Endothelial cell of umbilical vein (primary cell): ENCODE measurements at regions not wholly inside any gene's neighbourhood (a gene's known extent, or its start where the extent isn't known, plus 50 kb on each side); places are given as distances from the start of the nearest gene placed in this dataset.

Source experiments
- BruUV-seq: library from RNA; stranded (reverse); fragments of 400-500 nt; replicated peaks from 2 replicates; lab custom pipeline; 2021; lab: Mats Ljungman, UMichigan
- CTCF ChIA-PET: fragments of 300-600, 350-600 bp; sonication (Branson Sonifier 250); formaldehyde crosslinking; loops from one replicate; lab custom pipeline; 2021; ENCODE audit warnings: antibody characterized with exemption, inconsistent platforms; lab: Charles Lee
- POLR2A ChIA-PET: fragments of 300-600, 350-600 bp; sonication (Branson Sonifier 250); formaldehyde crosslinking; loops from one replicate; lab custom pipeline; 2021; ENCODE audit warnings: antibody characterized with exemption, inconsistent platforms; lab: Charles Lee
- DNase-seq: peaks from one replicate; pipeline ENCODE4 v3.0.0-alpha.2; 2011; ENCODE audit warnings: low read depth, low spot score
- FAIRE-seq: peaks from 2 replicates; lab custom pipeline; 2011; peaks lifted over from hg19 to GRCh38; lab: Jason Lieb, UNC
- H2AFZ ChIP-seq: 2 replicates; pipeline ENCODE4 v1.6.0; 2012; ENCODE audit warnings: low read depth, low read length, control low read depth, inconsistent platforms
- H3K27ac ChIP-seq: 2 replicates; pipeline ENCODE4 v1.5.1; 2011; ENCODE audit warnings: low read depth, mild to moderate bottlenecking, control low read depth, low read length, moderate library complexity; ENCODE audit not compliant: insufficient read depth
- H3K27me3 ChIP-seq, 2 experiments: 2 replicates each; pipeline versions ENCODE4 v1.6.0 to v1.6.1; 2011; ENCODE audit warnings: low read length in 2 of 2, mixed read lengths in 1 of 2; ENCODE audit not compliant: control insufficient read depth in 2 of 2, insufficient read depth in 2 of 2
- H3K36me3 ChIP-seq, 2 experiments: 2 replicates in 1 of 2; 3 replicates in 1 of 2; pipeline ENCODE4 v1.5.1; 2011; ENCODE audit warnings: low read length in 2 of 2, mild to moderate bottlenecking in 1 of 2, moderate library complexity in 1 of 2; ENCODE audit not compliant: control insufficient read depth in 2 of 2, insufficient read depth in 2 of 2; ENCODE audit errors: extremely low read depth in 1 of 2
- H3K4me1 ChIP-seq: 3 replicates; pipeline ENCODE4 v1.5.1; 2011; ENCODE audit warnings: mild to moderate bottlenecking, low read length; ENCODE audit not compliant: control insufficient read depth, insufficient read depth; ENCODE audit errors: extremely low read depth
- H3K4me2 ChIP-seq: 2 replicates; pipeline ENCODE4 v1.6.1; 2011; ENCODE audit warnings: low read length, control low read depth, mixed read lengths; ENCODE audit not compliant: insufficient read depth
- H3K4me3 ChIP-seq, 3 experiments: fragments of 200-600 bp in 1 of 3; sonication (generic), shearing (Covaris generic) in 1 of 3; replicated peaks in 1 of 3; 2 replicates each; pipeline ENCODE4 v1.5.1; 2011 to 2016; ENCODE audit warnings: control low read depth in 3 of 3, low read length in 3 of 3, mild to moderate bottlenecking in 2 of 3, inconsistent platforms in 1 of 3, low read depth in 1 of 3, moderate library complexity in 1 of 3; ENCODE audit not compliant: insufficient read depth in 1 of 3
- H3K79me2 ChIP-seq: 2 replicates; pipeline ENCODE4 v1.6.0; 2012; ENCODE audit warnings: low read length, inconsistent platforms; ENCODE audit not compliant: control insufficient read depth, insufficient read depth
- H3K9ac ChIP-seq: replicated peaks from 2 replicates; pipeline ENCODE3; 2011; ENCODE audit warnings: low read length, control low read depth; ENCODE audit not compliant: insufficient read depth; ENCODE audit errors: extremely low read depth
- H3K9me1 ChIP-seq: replicated peaks from 3 replicates; pipeline ENCODE4 v1.6.0; 2011; ENCODE audit warnings: mild to moderate bottlenecking, low read length; ENCODE audit not compliant: control insufficient read depth, insufficient read depth; ENCODE audit errors: extremely low read depth
- H3K9me3 ChIP-seq: replicated peaks from 2 replicates; pipeline ENCODE4 v1.5.1; 2012; ENCODE audit warnings: low read length, inconsistent platforms; ENCODE audit not compliant: control insufficient read depth, insufficient read depth
- H4K20me1 ChIP-seq: replicated peaks from 2 replicates; pipeline ENCODE3; 2011; ENCODE audit warnings: mild to moderate bottlenecking, low read length; ENCODE audit not compliant: control insufficient read depth, insufficient read depth; ENCODE audit errors: extremely low read depth
- EZH2 ChIP-seq: IDR thresholded peaks from 2 replicates; pipeline ENCODE4 v1.6.1; 2012; ENCODE audit warnings: borderline replicate concordance, low read depth, mild to moderate bottlenecking, moderate library complexity, low read length, inconsistent platforms; ENCODE audit not compliant: severe bottlenecking
- FOS ChIP-seq: IDR thresholded peaks from 2 replicates; pipeline ENCODE4 v1.6.1; 2011; ENCODE audit warnings: mild to moderate bottlenecking, low read length, moderate library complexity, borderline replicate concordance; ENCODE audit not compliant: insufficient read depth
- GATA2 ChIP-seq: IDR thresholded peaks from 2 replicates; pipeline ENCODE4 v1.7.0; 2011; ENCODE audit warnings: low read depth, mild to moderate bottlenecking, moderate library complexity, mixed read lengths, low read length; ENCODE audit not compliant: insufficient read length, insufficient read depth
- JUN ChIP-seq: IDR thresholded peaks from 2 replicates; pipeline ENCODE4 v1.6.1; 2011; ENCODE audit warnings: borderline replicate concordance, low read depth; ENCODE audit not compliant: insufficient read length, insufficient read depth
- MYC ChIP-seq: IDR thresholded peaks from one replicate; pipeline ENCODE4 v1.6.1; 2011; ENCODE audit warnings: mild to moderate bottlenecking, low read depth, low read length
- POLR2A ChIP-seq: IDR thresholded peaks from 2 replicates; pipeline ENCODE4 v1.6.1; 2012; ENCODE audit warnings: low read depth, mild to moderate bottlenecking, control low read depth, low read length
- POLR2AphosphoS5 ChIP-seq: IDR thresholded peaks from 2 replicates; pipeline ENCODE4 v1.6.1; 2012; ENCODE audit warnings: low read depth, mild to moderate bottlenecking, control low read depth, low read length, moderate library complexity; ENCODE audit not compliant: insufficient read depth
- dilution Hi-C: fragments of 300-500 bp; cut with MboI; formaldehyde crosslinking; loops from one replicate; pipeline ENCODE4 v1.15.0; 2019; ENCODE audit warnings: low sequenced_read_pairs; ENCODE audit not compliant: extremely low pct_ligation_motif_present
- intact Hi-C: fragments of 100-400 bp; cut with micrococcal nuclease; formaldehyde crosslinking; loops from one replicate; pipeline ENCODE4 v1.10.0; 2022
- TF ChIP-seq, protein P1 (sequence below), 2 donors: IDR thresholded peaks; 1 replicate in 1 of 2; 2 replicates in 1 of 2; pipeline ENCODE4 v1.5.1; 2011; ENCODE audit warnings: low read length in 2 of 2, mild to moderate bottlenecking in 2 of 2, moderate library complexity in 2 of 2, control low read depth in 1 of 2, inconsistent platforms in 1 of 2, low read depth in 1 of 2; ENCODE audit not compliant: insufficient read depth in 1 of 2; ENCODE audit errors: extremely low read depth in 1 of 2
- TF ChIP-seq, protein P2 (sequence below): IDR thresholded peaks from 2 replicates; pipeline ENCODE4 v1.6.1; 2011; ENCODE audit not compliant: insufficient read depth, insufficient read length

DNA sequence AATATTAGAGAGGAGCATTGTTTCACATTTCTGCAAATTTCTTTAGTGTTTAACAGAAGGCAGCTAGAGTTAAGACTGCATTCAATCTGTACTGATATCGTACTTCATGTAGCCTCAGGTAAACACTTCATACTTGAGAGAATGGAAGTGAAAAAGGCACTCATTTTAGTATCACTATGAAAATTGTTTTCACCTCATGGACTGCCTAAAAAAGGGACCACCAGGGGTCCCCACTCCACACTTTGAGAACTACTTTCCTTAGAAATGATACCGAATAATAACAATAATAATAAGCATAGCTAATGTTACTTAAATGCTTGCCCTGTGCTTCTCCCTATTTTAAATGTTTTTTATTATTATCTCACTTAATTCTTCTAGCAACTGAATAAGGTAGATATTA lies 95.1 kb downstream of the BLID start:
- BruUV-seq, result no TSS peak
- no peak for TF ChIP-seq MYC
- TF ChIP-seq, protein P1, sequence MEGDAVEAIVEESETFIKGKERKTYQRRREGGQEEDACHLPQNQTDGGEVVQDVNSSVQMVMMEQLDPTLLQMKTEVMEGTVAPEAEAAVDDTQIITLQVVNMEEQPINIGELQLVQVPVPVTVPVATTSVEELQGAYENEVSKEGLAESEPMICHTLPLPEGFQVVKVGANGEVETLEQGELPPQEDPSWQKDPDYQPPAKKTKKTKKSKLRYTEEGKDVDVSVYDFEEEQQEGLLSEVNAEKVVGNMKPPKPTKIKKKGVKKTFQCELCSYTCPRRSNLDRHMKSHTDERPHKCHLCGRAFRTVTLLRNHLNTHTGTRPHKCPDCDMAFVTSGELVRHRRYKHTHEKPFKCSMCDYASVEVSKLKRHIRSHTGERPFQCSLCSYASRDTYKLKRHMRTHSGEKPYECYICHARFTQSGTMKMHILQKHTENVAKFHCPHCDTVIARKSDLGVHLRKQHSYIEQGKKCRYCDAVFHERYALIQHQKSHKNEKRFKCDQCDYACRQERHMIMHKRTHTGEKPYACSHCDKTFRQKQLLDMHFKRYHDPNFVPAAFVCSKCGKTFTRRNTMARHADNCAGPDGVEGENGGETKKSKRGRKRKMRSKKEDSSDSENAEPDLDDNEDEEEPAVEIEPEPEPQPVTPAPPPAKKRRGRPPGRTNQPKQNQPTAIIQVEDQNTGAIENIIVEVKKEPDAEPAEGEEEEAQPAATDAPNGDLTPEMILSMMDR (IDR thresholded peaks at IDR 0.05; ENCODE audit: extremely low read depth in 1 of 2, insufficient read depth in 1 of 2, low read depth in 1 of 2, low read length in 2 of 2), result peak; percentile 38 to 57
- H3K27ac ChIP-seq, result no peak overlapping the region
- H3K9ac ChIP-seq, result no peak overlapping the region
- H3K4me1 ChIP-seq, result no peaks in the 10 kb centered on the region
- FAIRE-seq (peak; percentile 75), DNase-seq (peak; percentile 46)
- ChIA-PET POLR2A (no interaction called here), CTCF (interaction anchor here (0.6 to 2.0 kb wide), 21 partner anchors 10 to 559 kb away, joined by 3 to 58 read pairs (median 4); no protein-coding TSS in a partner anchor)
- no peaks in the 10 kb centered on the region for H3K36me3 ChIP-seq
- no peak overlapping the region for H3K4me2 ChIP-seq
- no peak overlapping the region for H2AFZ ChIP-seq
- no peak overlapping the region for H3K4me3 ChIP-seq
- intact Hi-C loops (loop anchor here (1.0 kb wide), 4 partner anchors 80 to 484 kb away; no protein-coding TSS in a partner anchor), dilution Hi-C loops (no loop called here)
- no peaks in the 10 kb centered on the region for H3K79me2 ChIP-seq
- no peaks in the 10 kb centered on the region for H3K27me3 ChIP-seq
- H4K20me1 ChIP-seq, result no peaks in the 10 kb centered on the region
- H3K9me1 ChIP-seq, result no peaks in the 10 kb centered on the region
- no peaks in the 10 kb centered on the region for H3K9me3 ChIP-seq

DNA sequence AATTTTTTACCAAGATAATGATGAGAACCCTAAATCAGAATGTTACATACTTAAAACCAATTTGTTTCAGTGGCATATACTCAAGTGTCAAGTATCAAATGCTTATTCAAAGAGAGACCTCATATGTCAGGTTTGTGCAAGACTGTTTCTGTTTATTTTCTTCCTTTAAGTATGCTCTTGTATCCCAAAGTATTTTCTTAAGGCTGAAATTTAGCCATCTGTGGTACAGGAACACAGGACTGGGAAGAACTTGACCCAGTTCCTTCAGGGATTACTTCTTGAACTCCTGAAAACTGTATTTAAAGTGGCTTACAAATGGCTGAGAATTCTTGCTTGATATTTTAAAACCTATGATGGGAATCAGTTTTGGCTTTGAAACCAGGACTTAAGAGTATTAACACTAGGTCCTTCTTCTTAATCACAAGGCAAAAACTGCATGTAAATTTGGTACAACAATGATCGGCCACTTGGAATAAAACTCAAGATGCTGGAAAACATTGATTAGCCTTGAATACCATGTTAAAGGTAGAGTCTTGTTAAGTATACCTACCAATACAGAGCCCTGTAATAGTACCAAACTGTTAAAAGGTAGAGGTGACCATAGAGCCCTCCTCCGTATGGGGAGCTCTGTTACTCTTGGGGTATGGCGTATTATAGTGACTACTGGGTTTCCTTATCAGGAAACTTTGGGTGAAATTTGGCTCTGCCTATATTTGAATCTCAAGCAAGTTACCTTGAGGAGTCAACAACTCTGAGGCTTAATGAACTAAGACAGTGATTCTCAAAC lies 95.9 kb downstream of the BLID start:
- H2AFZ ChIP-seq, result no peak overlapping the region
- no peaks in the 10 kb centered on the region for H3K36me3 ChIP-seq
- H3K79me2 ChIP-seq, result no peaks in the 10 kb centered on the region
- no peak for DNase-seq
- H3K9ac ChIP-seq, result no peak overlapping the region
- BruUV-seq, result no TSS peak
- no peak overlapping the region for H3K4me2 ChIP-seq
- H4K20me1 ChIP-seq, result no peaks in the 10 kb centered on the region
- no peaks in the 10 kb centered on the region for H3K9me3 ChIP-seq
- ChIA-PET CTCF (interaction anchor here (1.3 to 2.0 kb wide), 4 partner anchors 81 to 485 kb away, joined by 5 to 58 read pairs (median 30); no protein-coding TSS in a partner anchor), POLR2A (no interaction called here)
- no peaks in the 10 kb centered on the region for H3K9me1 ChIP-seq
- H3K27me3 ChIP-seq, result no peaks in the 10 kb centered on the region
- FAIRE-seq, result no peak
- dilution Hi-C loops, result no loop called here
- H3K4me3 ChIP-seq, result no peak overlapping the region
- no peak overlapping the region for H3K27ac ChIP-seq
- intact Hi-C loops, result no loop called here
- TF ChIP-seq POLR2AphosphoS5, result no peak
- no peak for TF ChIP-seq MYC
- TF ChIP-seq, protein P1 (IDR thresholded peaks at IDR 0.05; ENCODE audit: extremely low read depth in 1 of 2, insufficient read depth in 1 of 2, low read depth in 1 of 2, low read length in 2 of 2), result no peak
- TF ChIP-seq EZH2, result no peak
- TF ChIP-seq JUN, result no peak
- TF ChIP-seq POLR2A, result no peak
- TF ChIP-seq FOS, result no peak
- no peak for TF ChIP-seq GATA2
- TF ChIP-seq, protein P2, sequence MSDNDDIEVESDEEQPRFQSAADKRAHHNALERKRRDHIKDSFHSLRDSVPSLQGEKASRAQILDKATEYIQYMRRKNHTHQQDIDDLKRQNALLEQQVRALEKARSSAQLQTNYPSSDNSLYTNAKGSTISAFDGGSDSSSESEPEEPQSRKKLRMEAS, result no peak
- H3K4me1 ChIP-seq, result no peaks in the 10 kb centered on the region
